ENCODE measurements at regions not wholly inside any gene's neighbourhood (a gene's known extent, or its start where the extent isn't known, plus 50 kb on each side); places are given as distances from the start of the nearest gene placed in this dataset.
"Not testable (repeated sequence)": the region's sequence is repeated elsewhere in the genome, so short reads cannot be mapped to it uniquely, and the experiment has no call there.

- no peak for DNase-seq (ENCODE audit: low read depth in 2 of 2)
Observed at GRCh38 chr6:4354181-4354580, 218.8 kb upstream of the ECI2 start.

GRCh38 chr6:4352731-4353130, 217.4 kb upstream of the ECI2 start:
- DNase-seq (ENCODE audit: low read depth in 2 of 2): no peak

- no peak for DNase-seq (ENCODE audit: low read depth in 2 of 2)
Observed at GRCh38 chr6:4352322-4352669, 216.9 kb upstream of the ECI2 start.

GRCh38 chr6:4351520-4352321, 216.3 kb upstream of the ECI2 start:
- no peak for DNase-seq (ENCODE audit: low read depth in 2 of 2)

- no peak for DNase-seq (ENCODE audit: low read depth in 2 of 2)
Observed at GRCh38 chr6:4350567-4351519, 215.5 kb upstream of the ECI2 start.

- DNase-seq (ENCODE audit: low read depth in 2 of 2): no peak
Observed at GRCh38 chr6:4349931-4350330, 214.6 kb upstream of the ECI2 start.

GRCh38 chr6:4349323-4349722, 213.9 kb upstream of the ECI2 start:
- no peak for DNase-seq (ENCODE audit: low read depth in 2 of 2)

- no peak for DNase-seq (ENCODE audit: low read depth in 2 of 2)
Observed at GRCh38 chr6:4348462-4349112, 213.2 kb upstream of the ECI2 start.

GRCh38 chr6:4347877-4348276, 212.5 kb upstream of the ECI2 start:
- no peak for DNase-seq (ENCODE audit: low read depth in 2 of 2)

GRCh38 chr6:4346659-4347333, 211.4 kb upstream of the ECI2 start:
- DNase-seq (ENCODE audit: low read depth in 2 of 2): no peak

- no peak for DNase-seq (ENCODE audit: low read depth in 2 of 2)
Observed at GRCh38 chr6:4345543-4345942, 210.2 kb upstream of the ECI2 start.

- DNase-seq (ENCODE audit: low read depth in 2 of 2): no peak
Observed at GRCh38 chr6:4344317-4344899, 209.0 kb upstream of the ECI2 start.

GRCh38 chr6:4342407-4343137, 207.2 kb upstream of the ECI2 start:
- no peak for DNase-seq (ENCODE audit: low read depth in 2 of 2)

GRCh38 chr6:4341078-4341797, 205.9 kb upstream of the ECI2 start:
- no peak for DNase-seq (ENCODE audit: low read depth in 2 of 2)

- no peak for DNase-seq (ENCODE audit: low read depth in 2 of 2)
Observed at GRCh38 chr6:4340544-4340943, 205.2 kb upstream of the ECI2 start.

- DNase-seq (ENCODE audit: low read depth in 2 of 2): no peak
Observed at GRCh38 chr6:4338884-4339283, 203.5 kb upstream of the ECI2 start.

GRCh38 chr6:4336778-4337442, 201.5 kb upstream of the ECI2 start:
- DNase-seq (ENCODE audit: low read depth in 2 of 2): no peak

- no peak for DNase-seq (ENCODE audit: low read depth in 2 of 2)
Observed at GRCh38 chr6:4336084-4336483, 200.7 kb upstream of the ECI2 start.

GRCh38 chr6:4334158-4334740, 198.9 kb upstream of the ECI2 start:
- not testable (repeated sequence) for DNase-seq (ENCODE audit: low read depth in 2 of 2)

Measured in stimulated activated CD8-positive, alpha-beta memory T cell treated with anti-CD3 and anti-CD28 coated beads, Interleukin-7, amount 100 ng/mL, for 4 hours (primary cell).